HG03565 (cell line): ENCODE measurements at regions not wholly inside any gene's neighbourhood (a gene's known extent, or its start where the extent isn't known, plus 50 kb on each side); places are given as distances from the start of the nearest gene placed in this dataset.

Experiments
- ATAC-seq: cut with Tn5 transposase; IDR thresholded peaks from one replicate; pipeline ENCODE4 v1.9.1; 2021; ENCODE audit warnings: mild to moderate bottlenecking, moderate library complexity; ENCODE audit not compliant: unreplicated experiment

- no peak for ATAC-seq
Measured at GRCh38 chr6:6884916-6885315, 222.8 kb upstream of the RREB1 start.

GRCh38 chr6:6885521-6886170 is 222.1 kb upstream of the RREB1 start:
- no peak for ATAC-seq

GRCh38 chr6:6886171-6886885 is 221.4 kb upstream of the RREB1 start:
- ATAC-seq: no peak

- ATAC-seq: no peak
Measured at GRCh38 chr6:6886886-6887285, 220.9 kb upstream of the RREB1 start.

- ATAC-seq: no peak
Measured at GRCh38 chr6:6889601-6890000, 218.2 kb upstream of the RREB1 start.

- ATAC-seq: no peak
Measured at GRCh38 chr6:6890400-6890858, 217.3 kb upstream of the RREB1 start.

- no peak for ATAC-seq
Measured at GRCh38 chr6:6891125-6891721, 216.5 kb upstream of the RREB1 start.

GRCh38 chr6:6891949-6892461 is 215.8 kb upstream of the RREB1 start:
- ATAC-seq: no peak

GRCh38 chr6:6892744-6893583 is 214.8 kb upstream of the RREB1 start:
- ATAC-seq: no peak

GRCh38 chr6:6893701-6894100 is 214.1 kb upstream of the RREB1 start:
- ATAC-seq: no peak

- ATAC-seq: no peak
Measured at GRCh38 chr6:6895929-6896328, 211.8 kb upstream of the RREB1 start.

- no peak for ATAC-seq
Measured at GRCh38 chr6:6897140-6897539, 210.6 kb upstream of the RREB1 start.

GRCh38 chr6:6900569-6901204 is 207.1 kb upstream of the RREB1 start:
- ATAC-seq: no peak

- ATAC-seq: no peak
Measured at GRCh38 chr6:6901205-6901719, 206.5 kb upstream of the RREB1 start.

GRCh38 chr6:6901945-6902344 is 205.8 kb upstream of the RREB1 start:
- ATAC-seq: no peak

GRCh38 chr6:6905961-6906518 is 201.7 kb upstream of the RREB1 start:
- ATAC-seq: no peak

GRCh38 chr6:6906570-6907213 is 201.1 kb upstream of the RREB1 start:
- no peak for ATAC-seq

- ATAC-seq: no peak
Measured at GRCh38 chr6:6907286-6907685, 200.5 kb upstream of the RREB1 start.

GRCh38 chr6:6908121-6908520 is 199.6 kb upstream of the RREB1 start:
- no peak for ATAC-seq

GRCh38 chr6:6909111-6909510 is 198.7 kb upstream of the RREB1 start:
- no peak for ATAC-seq
